Stromal cell of bone marrow (primary cell): ENCODE measurements at regions not wholly inside any gene's neighbourhood (a gene's known extent, or its start where the extent isn't known, plus 50 kb on each side); places are given as distances from the start of the nearest gene placed in this dataset.
A peak's percentile ranks its signal among the peaks of the same experiment; 100 is the strongest.

Experiments used
- DNase-seq: peaks from one replicate; pipeline ENCODE4 v3.0.0-alpha.2; 2012; ENCODE audit warnings: low read depth

DNA sequence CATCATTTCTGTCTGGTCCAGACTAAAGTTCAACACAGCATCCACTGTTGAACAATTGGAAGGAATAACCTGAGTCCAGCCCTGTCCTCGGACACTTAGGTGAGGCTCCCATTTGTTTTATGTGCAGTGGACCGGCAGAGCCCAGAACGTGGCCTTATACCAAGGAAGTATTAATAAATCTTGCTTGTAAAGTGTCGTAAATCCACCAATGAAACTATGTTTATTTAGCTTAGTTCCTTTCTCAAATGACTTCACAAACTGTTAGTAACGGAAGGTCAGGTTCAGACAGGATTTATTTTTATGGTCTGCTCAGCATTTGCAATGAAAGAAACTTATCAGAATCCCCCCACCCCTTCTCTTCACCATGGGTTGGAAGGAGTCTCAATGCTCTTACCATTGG is 149.5 kb downstream of the PCSK1 start:
- DNase-seq: no peak

DNA sequence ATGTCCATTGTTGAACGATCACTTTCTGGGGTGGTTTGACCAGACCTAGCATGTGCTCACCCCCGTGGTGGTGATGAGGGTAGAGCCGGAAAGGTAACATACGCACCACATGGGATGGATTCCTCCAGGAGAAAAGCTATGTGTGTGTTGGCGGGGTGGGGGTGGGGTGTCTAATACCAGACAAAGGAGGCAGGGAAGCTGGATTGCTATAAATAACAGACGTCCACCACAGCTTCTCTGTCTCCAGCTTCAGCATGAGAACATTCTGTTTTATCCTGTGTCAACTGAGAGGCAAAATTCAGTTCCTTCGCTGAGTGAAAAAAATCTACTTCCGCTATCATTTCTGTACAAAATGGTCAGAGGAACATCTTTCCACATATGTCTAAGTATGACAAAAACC is 151.0 kb downstream of the PCSK1 start:
- DNase-seq: no peak

DNA sequence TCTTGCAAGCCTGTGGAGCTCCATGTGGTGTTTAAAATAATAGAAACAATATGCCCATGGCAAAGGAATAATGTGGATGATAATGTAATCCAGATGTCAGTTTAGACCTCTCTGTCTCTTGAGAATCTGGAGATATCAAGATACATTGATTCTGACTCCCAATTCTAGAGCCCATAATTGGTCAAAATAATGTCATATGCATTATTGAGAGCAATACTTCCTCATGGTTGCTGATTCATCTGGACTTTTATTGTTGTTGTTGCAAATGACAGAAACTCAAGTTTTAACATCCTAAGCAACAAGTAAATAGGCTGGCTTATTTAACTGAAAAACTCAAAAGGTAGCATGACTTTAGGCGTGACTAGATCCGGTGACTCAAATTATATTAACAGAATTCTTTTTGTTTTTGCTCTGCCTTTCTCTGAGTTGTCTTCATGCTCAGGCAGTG is 152.1 kb downstream of the PCSK1 start:
- DNase-seq: no peak

DNA sequence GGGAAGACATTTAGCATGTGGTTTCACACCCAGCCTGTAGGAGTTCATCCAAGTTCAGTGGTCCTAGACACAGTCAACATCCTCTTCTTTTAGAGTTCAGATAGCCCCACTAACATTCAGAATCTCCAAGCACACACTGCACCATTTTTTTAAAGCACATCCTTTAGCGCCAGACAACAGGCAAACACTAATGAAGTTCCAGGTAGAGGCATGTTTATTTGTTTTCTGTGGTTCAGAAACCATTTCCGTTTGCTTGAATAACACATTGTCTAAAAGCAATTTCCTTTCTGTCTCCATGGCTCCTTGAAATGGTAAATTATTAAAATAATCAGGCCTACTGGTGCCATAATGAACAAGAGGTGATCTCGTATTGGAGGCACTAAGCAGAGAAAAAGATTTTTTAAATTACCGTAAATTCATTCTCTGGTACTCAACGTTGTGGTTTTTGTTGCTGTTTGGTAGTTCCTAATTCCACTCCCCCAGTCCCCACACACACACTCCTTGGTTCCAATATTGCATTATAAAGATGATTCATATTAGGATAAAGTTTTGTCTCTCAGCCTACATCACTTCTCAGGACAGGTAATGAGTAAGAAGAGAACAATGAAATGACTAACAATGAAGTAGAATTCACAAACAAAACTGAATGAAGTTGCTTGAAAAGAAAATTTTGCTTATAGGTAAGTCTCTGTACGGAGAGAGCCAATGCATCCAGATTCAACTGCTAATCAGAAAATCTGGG is 153.1 kb downstream of the PCSK1 start:
- no peak for DNase-seq

- no peak for DNase-seq
Measured at GRCh38 chr5:96278981-96279380, 154.1 kb downstream of the PCSK1 start.

- DNase-seq: no peak
Measured at GRCh38 chr5:96275051-96275450, 158.0 kb downstream of the PCSK1 start.

- DNase-seq: no peak
Measured at GRCh38 chr5:96265487-96265886, 167.6 kb downstream of the PCSK1 start.

GRCh38 chr5:96264047-96264446 is 169.0 kb downstream of the PCSK1 start:
- no peak for DNase-seq

DNA sequence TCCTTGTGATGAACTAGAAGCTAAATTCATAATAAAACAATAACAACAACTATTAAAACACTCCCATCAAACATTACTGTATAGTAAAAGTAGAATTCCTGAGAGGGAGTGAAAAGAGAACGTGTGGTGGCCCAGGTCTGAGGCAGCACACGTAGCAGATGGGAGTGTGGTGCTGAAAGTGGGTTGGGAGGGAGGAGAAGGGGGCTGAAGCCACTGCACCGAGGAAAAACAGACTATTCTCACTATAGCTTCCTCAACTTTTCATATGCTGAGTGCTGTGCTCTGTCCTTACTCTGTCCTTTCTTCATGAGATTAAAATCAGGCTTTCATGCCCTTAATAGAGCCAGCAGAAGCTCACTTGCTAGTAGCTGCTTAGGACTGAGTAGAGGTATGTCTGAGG is 170.9 kb downstream of the PCSK1 start:
- DNase-seq: no peak

DNA sequence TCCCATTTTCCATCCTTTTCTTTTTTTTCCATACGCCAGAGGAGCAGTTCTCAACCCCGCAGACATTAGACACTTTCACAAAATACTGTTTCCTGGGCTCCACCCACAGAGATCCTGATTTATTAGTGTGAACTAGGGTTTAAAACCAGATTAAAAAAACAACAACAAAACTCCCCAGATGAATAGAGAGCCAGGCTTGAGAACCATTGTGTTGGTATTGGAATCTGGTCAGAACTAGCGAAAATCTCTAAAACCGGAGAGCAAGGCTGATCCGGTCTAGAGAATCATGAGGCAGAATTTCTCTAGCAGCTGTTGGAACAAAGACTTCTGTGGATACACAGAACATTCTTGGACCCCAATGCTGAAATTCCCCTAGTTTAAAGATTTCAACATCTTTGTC is 173.0 kb downstream of the PCSK1 start:
- no peak for DNase-seq

DNA sequence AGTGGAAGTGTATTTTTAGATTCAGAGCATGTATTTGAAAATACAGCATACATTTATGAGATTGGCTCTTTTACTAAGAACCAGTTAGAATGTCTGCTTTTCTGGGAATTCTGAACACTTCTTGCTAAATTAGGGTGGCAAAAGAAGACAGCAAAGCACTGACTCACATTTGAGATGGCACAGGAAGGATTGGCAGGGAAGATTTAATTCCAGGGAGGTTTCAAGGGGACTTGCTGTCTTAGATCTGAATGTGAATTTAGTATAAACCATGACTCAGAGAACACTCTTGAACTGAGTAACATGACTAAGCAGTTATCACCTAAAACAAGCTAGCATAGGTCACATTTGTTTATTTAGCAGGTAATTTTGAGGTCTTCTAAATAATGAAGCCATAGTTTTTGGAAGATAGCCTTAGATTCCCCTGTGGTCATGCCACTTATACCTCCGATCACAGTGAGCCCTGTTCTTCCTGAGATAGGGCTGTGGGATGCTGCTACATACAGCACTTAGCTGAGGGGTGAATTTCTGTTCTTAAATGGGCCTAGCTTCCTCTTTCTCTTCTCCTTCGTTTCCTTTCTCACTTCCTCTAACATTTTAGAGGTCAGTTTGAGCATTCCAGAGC is 173.8 kb downstream of the PCSK1 start:
- no peak for DNase-seq

- DNase-seq: no peak
Measured at GRCh38 chr5:96258692-96259091, 174.4 kb downstream of the PCSK1 start.

DNA sequence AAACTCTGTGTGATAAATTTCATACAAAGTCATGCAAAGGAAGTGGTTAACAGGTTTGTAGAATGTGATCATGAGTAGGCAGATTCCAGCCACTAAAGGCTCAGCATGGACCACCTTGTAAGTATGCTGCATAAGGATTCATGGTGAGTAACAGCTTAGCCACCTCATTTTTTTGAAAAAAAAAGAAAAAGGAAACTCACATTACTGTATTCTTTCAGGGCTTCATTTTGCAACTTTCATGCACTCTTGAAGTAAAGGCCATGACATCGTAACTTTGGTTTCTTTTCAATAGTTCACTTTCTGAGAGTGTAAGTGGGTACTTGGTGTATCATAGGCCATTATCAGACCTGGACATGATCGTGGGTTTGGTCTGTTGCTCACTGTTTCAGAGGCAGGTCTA is 175.1 kb downstream of the PCSK1 start:
- no peak for DNase-seq

GRCh38 chr5:96256795-96257470 is 176.1 kb downstream of the PCSK1 start:
- DNase-seq: no peak

- no peak for DNase-seq
Measured at GRCh38 chr5:96254980-96255691, 177.9 kb downstream of the PCSK1 start.

- DNase-seq: no peak
Measured at GRCh38 chr5:96253140-96253539, 179.9 kb downstream of the PCSK1 start.

- no peak for DNase-seq
Measured at GRCh38 chr5:96252596-96252995, 180.5 kb downstream of the PCSK1 start.

GRCh38 chr5:96250782-96251181 is 182.3 kb downstream of the PCSK1 start:
- DNase-seq: no peak

DNA sequence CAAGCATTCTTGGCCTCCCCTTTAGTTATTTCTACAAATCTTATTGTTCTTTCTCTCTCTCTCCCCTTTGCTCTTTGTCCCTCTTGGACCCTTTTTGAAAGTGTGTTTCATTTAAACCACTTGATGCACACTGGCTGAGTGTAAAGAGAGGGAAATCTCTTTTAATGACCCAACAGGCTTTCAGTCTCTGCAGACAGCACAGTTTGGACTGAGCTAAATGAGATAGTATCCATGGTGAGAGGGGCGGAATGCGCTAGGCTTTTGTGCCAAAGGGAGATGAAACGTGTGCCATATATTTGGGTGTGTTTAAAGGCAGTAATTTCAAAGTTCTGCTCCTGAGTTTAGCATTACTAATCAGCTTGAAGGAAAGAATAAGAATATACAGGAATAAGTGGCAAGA is 184.9 kb downstream of the PCSK1 start:
- DNase-seq: no peak

DNA sequence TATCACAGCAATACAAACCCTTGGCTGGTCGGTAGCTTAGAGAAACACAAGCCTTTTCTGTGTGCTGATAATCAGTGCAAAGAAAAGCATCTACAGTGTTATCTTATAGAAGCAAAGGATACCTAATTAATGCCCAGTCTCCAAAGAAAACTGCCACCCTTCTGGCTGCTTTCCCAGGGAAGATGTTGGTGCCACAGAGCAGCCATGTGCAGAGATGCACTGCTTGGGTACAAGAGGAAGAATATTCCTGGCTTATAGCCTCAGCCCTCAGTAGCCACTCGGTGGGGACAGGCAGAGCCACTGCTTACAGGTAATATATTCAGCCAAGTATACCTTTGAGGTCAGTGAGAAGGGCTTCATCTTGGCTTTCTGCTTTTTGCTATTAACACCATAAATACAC is 185.3 kb downstream of the PCSK1 start:
- DNase-seq: no peak

DNA sequence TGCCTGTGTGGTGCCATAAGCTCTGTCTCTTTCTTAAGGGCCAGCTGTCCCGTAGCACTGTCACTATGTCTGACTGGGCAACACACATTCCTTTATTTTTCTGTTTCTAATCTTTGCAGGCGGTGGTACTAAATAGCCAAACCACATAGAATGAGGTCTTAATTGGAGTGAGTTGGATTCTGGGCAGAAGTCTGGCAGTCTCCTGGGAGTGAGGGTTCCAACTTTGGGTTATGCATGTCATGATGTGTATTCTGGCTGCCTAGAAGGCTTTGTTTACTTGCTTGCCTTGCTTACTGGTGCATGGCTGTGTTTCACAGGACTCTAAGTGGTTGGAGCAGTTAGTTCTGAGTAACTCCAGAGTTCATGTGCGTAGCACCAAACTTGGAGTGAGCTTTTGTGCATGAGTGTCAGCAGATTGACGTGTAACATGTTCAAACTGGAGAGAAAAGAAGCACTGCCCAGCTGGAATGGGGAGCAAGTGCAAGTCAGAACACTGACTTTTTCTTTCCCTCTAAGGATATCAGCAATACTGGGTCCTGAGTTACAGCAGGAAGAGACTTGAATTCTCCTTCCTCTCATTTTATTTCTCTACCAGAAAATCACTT is 185.8 kb downstream of the PCSK1 start:
- peak; percentile 88 for DNase-seq
